WI38 (cell line): ENCODE measurements at regions not wholly inside any gene's neighbourhood (a gene's known extent, or its start where the extent isn't known, plus 50 kb on each side); places are given as distances from the start of the nearest gene placed in this dataset.
"Not testable (repeated sequence)": the region's sequence is repeated elsewhere in the genome, so short reads cannot be mapped to it uniquely, and the experiment has no call there.

ENCODE experiments used
- H3K4me3 ChIP-seq: 2 replicates; pipeline ENCODE4 v1.5.1; 2011; ENCODE audit warnings: low read depth, mild to moderate bottlenecking, control low read depth, low read length
- CTCF ChIP-seq: IDR thresholded peaks from 2 replicates; pipeline ENCODE4 v1.5.1; 2012; ENCODE audit warnings: low read depth, mild to moderate bottlenecking, control low read depth, low read length

GRCh38 chr4:107419052-107419451, 301.0 kb downstream of the PAPSS1 start:
- TF ChIP-seq CTCF, result no peak
- no peak overlapping the region for H3K4me3 ChIP-seq

GRCh38 chr4:107415490-107415889, 304.5 kb downstream of the PAPSS1 start:
- not testable (repeated sequence) for H3K4me3 ChIP-seq

- H3K4me3 ChIP-seq, result not testable (repeated sequence)
These were observed 310.2 kb downstream of the PAPSS1 start for GRCh38 chr4:107409872-107410271.

- no peak for TF ChIP-seq CTCF
- no peak overlapping the region for H3K4me3 ChIP-seq
These were observed 311.1 kb downstream of the PAPSS1 start for GRCh38 chr4:107408968-107409367.

- no peak overlapping the region for H3K4me3 ChIP-seq
- no peak for TF ChIP-seq CTCF
These were observed 315.3 kb downstream of the PAPSS1 start for GRCh38 chr4:107404591-107405300.

GRCh38 chr4:107402291-107402690, 317.7 kb downstream of the PAPSS1 start:
- H3K4me3 ChIP-seq, result no peak overlapping the region
- no peak for TF ChIP-seq CTCF

- peak overlapping the region; percentile 29 for H3K4me3 ChIP-seq
- no peak for TF ChIP-seq CTCF
These were observed 327.1 kb downstream of the PAPSS1 start for GRCh38 chr4:107392951-107393350.

- H3K4me3 ChIP-seq, result peak overlapping the region; percentile 29
- no peak for TF ChIP-seq CTCF
These were observed 327.7 kb downstream of the PAPSS1 start for GRCh38 chr4:107392380-107392779.
